Colonic mucosa (tissue), 4 donors: ENCODE measurements at regions not wholly inside any gene's neighbourhood (a gene's known extent, or its start where the extent isn't known, plus 50 kb on each side); places are given as distances from the start of the nearest gene placed in this dataset.
"Not testable (repeated sequence)": the region's sequence is repeated elsewhere in the genome, so short reads cannot be mapped to it uniquely, and the experiment has no call there.

ENCODE experiments used
- DNase-seq: peaks from one replicate; pipeline ENCODE4 v3.0.0-alpha.2; 2020
- H3K27ac ChIP-seq: fragments of 200-600 bp; one replicate; pipeline ENCODE4 v1.8.0; 2021
- H3K27me3 ChIP-seq: fragments of 200-600 bp; one replicate; pipeline ENCODE4 v1.8.0; 2021
- H3K36me3 ChIP-seq: fragments of 200-600 bp; one replicate; pipeline ENCODE4 v1.8.0; 2021
- H3K4me1 ChIP-seq: fragments of 200-600 bp; one replicate; pipeline ENCODE4 v1.8.0; 2021; ENCODE audit warnings: mild to moderate bottlenecking
- H3K4me3 ChIP-seq: fragments of 200-600 bp; one replicate; pipeline ENCODE4 v1.8.0; 2021
- H3K9ac ChIP-seq, 2 donors: one replicate each; pipeline ENCODE4 v1.7.0; 2013; ENCODE audit warnings: control low read depth in 2 of 2, low read depth in 2 of 2, low read length in 2 of 2
- H3K9me3 ChIP-seq: fragments of 200-600 bp; one replicate; pipeline ENCODE4 v1.8.0; 2021
- intact Hi-C: fragments of 100-400 bp; cut with DNase I; formaldehyde crosslinking; loops from one replicate; pipeline ENCODE4 v1.14.1; 2022
- TF ChIP-seq, protein P1 (sequence below): fragments of 200-600 bp; IDR thresholded peaks from one replicate; pipeline ENCODE4 v1.8.0; 2022; ENCODE audit warnings: antibody characterized with exemption, mild to moderate bottlenecking
- donor health status: healthy.
- donor health status: DM: no; HTN: no; CAD: no.
- donor health status: DM: no; HTN: no; CAD: no.

DNA sequence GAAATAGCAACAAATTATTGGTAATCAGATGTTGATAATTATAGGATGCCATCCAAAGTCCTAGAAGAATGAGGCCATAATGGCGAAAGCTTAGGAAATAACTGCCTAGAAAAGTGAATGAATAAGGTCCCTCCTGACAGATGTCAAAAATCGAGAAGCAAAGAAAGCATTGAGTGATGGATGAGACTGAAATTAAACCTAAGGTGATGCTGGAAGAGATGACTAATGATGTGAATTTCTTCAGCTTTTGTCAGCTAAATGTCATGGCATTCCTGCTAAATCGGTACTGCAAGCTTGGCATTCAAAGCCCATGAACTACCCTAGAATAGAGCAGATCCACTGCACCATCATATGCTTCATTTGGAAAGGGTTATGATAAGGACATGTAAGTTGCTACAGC, 74.8 kb upstream of the RGPD4 start:
- intact Hi-C loops, result no loop called here
- H3K9ac ChIP-seq, result no peak overlapping the region
- no peak for DNase-seq
- H3K27ac ChIP-seq, result no peak overlapping the region
- H3K36me3 ChIP-seq, result no peaks in the 10 kb centered on the region
- no peaks in the 10 kb centered on the region for H3K4me1 ChIP-seq
- TF ChIP-seq, protein P1, sequence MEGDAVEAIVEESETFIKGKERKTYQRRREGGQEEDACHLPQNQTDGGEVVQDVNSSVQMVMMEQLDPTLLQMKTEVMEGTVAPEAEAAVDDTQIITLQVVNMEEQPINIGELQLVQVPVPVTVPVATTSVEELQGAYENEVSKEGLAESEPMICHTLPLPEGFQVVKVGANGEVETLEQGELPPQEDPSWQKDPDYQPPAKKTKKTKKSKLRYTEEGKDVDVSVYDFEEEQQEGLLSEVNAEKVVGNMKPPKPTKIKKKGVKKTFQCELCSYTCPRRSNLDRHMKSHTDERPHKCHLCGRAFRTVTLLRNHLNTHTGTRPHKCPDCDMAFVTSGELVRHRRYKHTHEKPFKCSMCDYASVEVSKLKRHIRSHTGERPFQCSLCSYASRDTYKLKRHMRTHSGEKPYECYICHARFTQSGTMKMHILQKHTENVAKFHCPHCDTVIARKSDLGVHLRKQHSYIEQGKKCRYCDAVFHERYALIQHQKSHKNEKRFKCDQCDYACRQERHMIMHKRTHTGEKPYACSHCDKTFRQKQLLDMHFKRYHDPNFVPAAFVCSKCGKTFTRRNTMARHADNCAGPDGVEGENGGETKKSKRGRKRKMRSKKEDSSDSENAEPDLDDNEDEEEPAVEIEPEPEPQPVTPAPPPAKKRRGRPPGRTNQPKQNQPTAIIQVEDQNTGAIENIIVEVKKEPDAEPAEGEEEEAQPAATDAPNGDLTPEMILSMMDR, result no peak
- no peaks in the 10 kb centered on the region for H3K27me3 ChIP-seq
- H3K9me3 ChIP-seq, result no peaks in the 10 kb centered on the region
- no peak overlapping the region for H3K4me3 ChIP-seq

DNA sequence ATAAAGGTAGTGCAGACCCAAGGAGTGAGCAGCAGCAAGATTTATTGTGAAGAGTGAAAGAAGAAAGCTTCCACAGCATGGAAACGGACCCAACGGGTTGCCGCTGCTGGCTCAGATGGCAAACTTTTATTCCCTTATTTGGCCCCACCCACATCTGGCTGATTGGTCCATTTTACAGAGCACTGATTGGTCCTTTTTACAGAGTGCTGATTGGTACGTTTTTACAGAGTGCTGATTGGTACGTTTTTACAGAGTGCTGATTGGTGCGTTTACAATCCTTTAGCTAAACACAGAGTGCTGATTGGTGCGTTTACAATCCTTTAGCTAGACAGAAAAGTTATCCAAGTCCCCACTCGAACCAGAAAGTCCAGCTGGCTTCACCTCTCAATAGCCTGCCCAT, 72.9 kb upstream of the RGPD4 start:
- intact Hi-C loops, result not testable (repeated sequence)

DNA sequence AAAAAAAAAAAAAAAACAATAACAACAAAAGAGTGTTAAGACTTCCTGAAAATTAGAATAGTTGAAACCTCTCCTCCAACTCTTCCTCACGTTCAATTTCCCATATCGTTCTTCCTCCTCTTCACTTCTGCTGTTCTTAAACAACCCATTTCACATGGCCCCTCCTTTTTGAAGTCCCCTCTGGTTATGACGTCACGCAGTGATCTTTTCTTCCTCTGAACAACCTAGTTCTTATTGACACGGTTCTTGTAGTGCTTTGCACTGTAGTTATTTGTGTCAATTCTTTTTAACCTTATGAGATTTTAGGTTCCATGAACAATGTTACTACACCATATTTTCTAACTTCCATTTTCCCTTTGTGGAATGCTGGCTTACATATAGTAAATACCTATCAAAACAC, 69.5 kb upstream of the RGPD4 start:
- no peaks in the 10 kb centered on the region for H3K4me1 ChIP-seq
- no peaks in the 10 kb centered on the region for H3K9me3 ChIP-seq
- intact Hi-C loops, result no loop called here
- no peaks in the 10 kb centered on the region for H3K27me3 ChIP-seq
- H3K4me3 ChIP-seq, result no peak overlapping the region
- no peak overlapping the region for H3K9ac ChIP-seq
- H3K27ac ChIP-seq, result no peak overlapping the region
- DNase-seq, result no peak
- H3K36me3 ChIP-seq, result no peaks in the 10 kb centered on the region
- TF ChIP-seq, protein P1, result no peak

More for the DNA sequence above, 72.9 kb upstream of the RGPD4 start:
- not testable (repeated sequence) for H3K9ac ChIP-seq, H3K27ac ChIP-seq, H3K27me3 ChIP-seq, H3K4me3 ChIP-seq, H3K36me3 ChIP-seq, DNase-seq, H3K4me1 ChIP-seq, H3K9me3 ChIP-seq

DNA sequence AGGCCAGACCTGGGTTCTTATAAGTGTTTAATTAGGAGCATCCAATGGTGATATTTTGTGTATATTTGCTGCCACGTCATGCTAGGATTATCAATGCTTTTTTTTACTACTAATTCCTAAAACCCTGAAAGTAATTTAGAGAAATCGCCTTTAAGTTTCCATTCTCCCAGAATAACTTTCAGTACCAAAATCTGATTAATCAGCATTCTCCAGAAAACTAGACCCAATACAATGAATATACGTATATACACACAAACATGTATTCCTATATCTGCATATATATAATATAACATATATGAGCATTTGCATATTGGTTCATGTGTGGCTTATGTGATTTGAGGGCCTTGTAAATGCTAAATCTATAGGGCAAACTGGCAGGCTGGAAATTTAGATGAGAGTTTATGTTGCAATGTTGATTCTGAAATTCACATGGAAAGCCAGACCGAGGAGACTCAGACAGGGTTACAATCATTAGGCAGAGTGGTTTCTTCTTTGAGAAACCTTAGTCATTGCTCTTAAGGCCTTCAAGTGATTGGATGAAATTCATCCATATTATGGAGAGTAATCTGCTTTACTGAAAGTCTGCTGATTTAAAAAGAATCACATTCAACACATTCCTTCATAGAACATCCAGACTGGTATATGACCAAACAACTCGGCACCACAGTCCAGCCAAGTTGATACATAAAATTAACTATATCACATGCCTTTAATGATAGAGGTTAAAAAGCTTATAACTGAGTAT, 65.9 kb upstream of the RGPD4 start:
- H3K9ac ChIP-seq, result no peak overlapping the region
- H3K4me1 ChIP-seq, result no peaks in the 10 kb centered on the region
- intact Hi-C loops, result no loop called here
- no peaks in the 10 kb centered on the region for H3K9me3 ChIP-seq
- no peaks in the 10 kb centered on the region for H3K27me3 ChIP-seq
- DNase-seq, result no peak
- no peaks in the 10 kb centered on the region for H3K36me3 ChIP-seq
- TF ChIP-seq, protein P1, result no peak
- H3K27ac ChIP-seq, result no peak overlapping the region
- H3K4me3 ChIP-seq, result no peak overlapping the region

DNA sequence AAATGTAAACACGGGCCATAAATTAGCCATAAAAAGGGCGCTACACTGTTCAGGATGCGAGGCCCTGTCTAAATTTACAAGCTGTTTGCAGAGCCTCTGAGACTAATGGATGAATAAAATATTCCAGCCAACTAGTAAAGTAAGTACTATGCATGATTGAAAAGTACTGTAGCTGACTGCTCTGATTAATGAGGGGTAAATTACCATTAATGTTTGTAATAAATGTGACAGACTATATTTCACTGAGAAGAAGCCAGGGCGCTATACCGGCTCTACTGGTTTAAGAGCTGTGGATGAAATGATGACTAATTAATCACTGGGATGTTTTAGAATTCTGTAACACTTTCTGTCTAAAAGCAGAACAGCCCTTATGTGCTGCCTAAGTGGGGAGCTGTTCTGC, 54.3 kb upstream of the RGPD4 start:
- TF ChIP-seq, protein P1, result no peak
- DNase-seq, result no peak
- H3K27me3 ChIP-seq, result no peaks in the 10 kb centered on the region
- no peaks in the 10 kb centered on the region for H3K4me1 ChIP-seq
- no peak overlapping the region for H3K27ac ChIP-seq
- no peaks in the 10 kb centered on the region for H3K36me3 ChIP-seq
- no peak overlapping the region for H3K9ac ChIP-seq
- no peak overlapping the region for H3K4me3 ChIP-seq
- intact Hi-C loops, result no loop called here
- H3K9me3 ChIP-seq, result no peaks in the 10 kb centered on the region

DNA sequence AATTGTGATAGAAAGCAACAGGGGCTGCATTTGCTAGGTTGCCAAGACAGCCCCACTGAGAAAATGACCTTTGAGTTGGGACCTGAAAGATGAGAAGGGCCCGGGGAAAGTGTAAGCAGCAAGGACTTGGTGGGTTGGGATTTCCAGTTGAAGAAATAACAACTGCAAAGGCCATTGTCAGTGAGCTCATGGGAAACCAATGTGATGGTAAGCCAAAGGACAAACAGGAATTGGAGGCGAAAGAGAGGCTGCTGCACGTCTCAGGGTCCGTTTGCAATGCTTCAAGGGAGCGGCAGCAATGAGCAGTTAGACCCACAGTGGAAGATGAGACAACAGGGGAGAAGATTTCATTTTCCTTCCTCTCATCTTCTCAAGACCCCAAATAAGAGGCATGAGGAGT, 51.5 kb upstream of the RGPD4 start:
- Histone ChIP-seq H3K4me1 (no peaks in the 10 kb centered on the region), H3K27me3 (no peaks in the 10 kb centered on the region), H3K27ac (no peak overlapping the region), H3K4me3 (no peak overlapping the region), H3K36me3 (no peaks in the 10 kb centered on the region), H3K9me3 (no peaks in the 10 kb centered on the region), H3K9ac (no peak overlapping the region)
- TF ChIP-seq, protein P1, result no peak
- intact Hi-C loops, result no loop called here
- no peak for DNase-seq
